ENCODE measurements at regions not wholly inside any gene's neighbourhood (a gene's known extent, or its start where the extent isn't known, plus 50 kb on each side); places are given as distances from the start of the nearest gene placed in this dataset.
"Not testable (repeated sequence)": the region's sequence is repeated elsewhere in the genome, so short reads cannot be mapped to it uniquely, and the experiment has no call there.

GRCh38 chr7:66413379-66414114 is 208.4 kb downstream of the TPST1 start:
- peak; percentile 67 for DNase-seq (ENCODE audit: low read depth)

- DNase-seq (ENCODE audit: low read depth): no peak
Observed at GRCh38 chr7:66415659-66416265, 210.6 kb downstream of the TPST1 start.

GRCh38 chr7:66418537-66418936 is 210.1 kb upstream of the KCTD7 start:
- DNase-seq (ENCODE audit: low read depth): no peak

- no peak for DNase-seq (ENCODE audit: low read depth)
Observed at GRCh38 chr7:66419210-66419609, 209.5 kb upstream of the KCTD7 start.

GRCh38 chr7:66421830-66422475 is 206.7 kb upstream of the KCTD7 start:
- DNase-seq (ENCODE audit: low read depth): no peak

GRCh38 chr7:66423729-66424128 is 205.0 kb upstream of the KCTD7 start:
- DNase-seq (ENCODE audit: low read depth): no peak

- no peak for DNase-seq (ENCODE audit: low read depth)
Observed at GRCh38 chr7:66426332-66426731, 202.3 kb upstream of the KCTD7 start.

GRCh38 chr7:66426996-66427395 is 201.7 kb upstream of the KCTD7 start:
- DNase-seq (ENCODE audit: low read depth): no peak

- DNase-seq (ENCODE audit: low read depth): no peak
Observed at GRCh38 chr7:66427956-66428355, 200.7 kb upstream of the KCTD7 start.

- no peak for DNase-seq (ENCODE audit: low read depth)
Observed at GRCh38 chr7:66429498-66430163, 199.1 kb upstream of the KCTD7 start.

- DNase-seq (ENCODE audit: low read depth): no peak
Observed at GRCh38 chr7:66430164-66430545, 198.5 kb upstream of the KCTD7 start.

GRCh38 chr7:66438703-66439405 is 189.8 kb upstream of the KCTD7 start:
- not testable (repeated sequence) for DNase-seq (ENCODE audit: low read depth)

- no peak for DNase-seq (ENCODE audit: low read depth)
Observed at GRCh38 chr7:66442385-66442784, 186.3 kb upstream of the KCTD7 start.

GRCh38 chr7:66443946-66444345 is 184.7 kb upstream of the KCTD7 start:
- no peak for DNase-seq (ENCODE audit: low read depth)

GRCh38 chr7:66447007-66447406 is 181.7 kb upstream of the KCTD7 start:
- DNase-seq (ENCODE audit: low read depth): not testable (repeated sequence)

GRCh38 chr7:66450814-66451213 is 177.9 kb upstream of the KCTD7 start:
- DNase-seq (ENCODE audit: low read depth): not testable (repeated sequence)

GRCh38 chr7:66451713-66452112 is 177.0 kb upstream of the KCTD7 start:
- DNase-seq (ENCODE audit: low read depth): not testable (repeated sequence)

- DNase-seq (ENCODE audit: low read depth): no peak
Observed at GRCh38 chr7:66452165-66452564, 176.5 kb upstream of the KCTD7 start.

GRCh38 chr7:66453340-66453739 is 175.3 kb upstream of the KCTD7 start:
- no peak for DNase-seq (ENCODE audit: low read depth)

- DNase-seq (ENCODE audit: low read depth): no peak
Observed at GRCh38 chr7:66454600-66455225, 174.0 kb upstream of the KCTD7 start.

GRCh38 chr7:66455432-66455831 is 173.2 kb upstream of the KCTD7 start:
- not testable (repeated sequence) for DNase-seq (ENCODE audit: low read depth)

GRCh38 chr7:66456431-66456830 is 172.2 kb upstream of the KCTD7 start:
- DNase-seq (ENCODE audit: low read depth): not testable (repeated sequence)

Data from activated gamma-delta T cell treated with anti-CD3 and anti-CD28 coated beads, Interleukin-2, amount 50 U/mL, for 16 hours (primary cell).